NCI-H187 (cell line): ENCODE measurements at regions not wholly inside any gene's neighbourhood (a gene's known extent, or its start where the extent isn't known, plus 50 kb on each side); places are given as distances from the start of the nearest gene placed in this dataset.
A peak's percentile ranks its signal among the peaks of the same experiment; 100 is the strongest.
"Not testable (repeated sequence)": the region's sequence is repeated elsewhere in the genome, so short reads cannot be mapped to it uniquely, and the experiment has no call there.

Experiments used
- DNase-seq, 2 experiments: peaks; one replicate each; lab custom pipeline; 2025; lab: John Stamatoyannopoulos, UW

GRCh38 chr3:96324087-96324486, 490.3 kb upstream of the EPHA6 start:
- DNase-seq, result no peak

- DNase-seq, result no peak
Observed at GRCh38 chr3:96330795-96331194, 483.6 kb upstream of the EPHA6 start.

GRCh38 chr3:96331341-96331740, 483.1 kb upstream of the EPHA6 start:
- no peak for DNase-seq

- no peak for DNase-seq
Observed at GRCh38 chr3:96334779-96335178, 479.6 kb upstream of the EPHA6 start.

- DNase-seq, result no peak
Observed at GRCh38 chr3:96347289-96347688, 467.1 kb upstream of the EPHA6 start.

- not testable (repeated sequence) for DNase-seq
Observed at GRCh38 chr3:96351598-96351997, 462.8 kb upstream of the EPHA6 start.

GRCh38 chr3:96354106-96354505, 460.3 kb upstream of the EPHA6 start:
- no peak for DNase-seq

- DNase-seq, result no peak
Observed at GRCh38 chr3:96354742-96355141, 459.7 kb upstream of the EPHA6 start.

- no peak for DNase-seq
Observed at GRCh38 chr3:96361241-96361640, 453.2 kb upstream of the EPHA6 start.

- no peak for DNase-seq
Observed at GRCh38 chr3:96370637-96371036, 443.8 kb upstream of the EPHA6 start.

GRCh38 chr3:96410006-96410730, 404.2 kb upstream of the EPHA6 start:
- no peak for DNase-seq

GRCh38 chr3:96416549-96417255, 397.7 kb upstream of the EPHA6 start:
- DNase-seq, result no peak

GRCh38 chr3:96428097-96428496, 386.3 kb upstream of the EPHA6 start:
- DNase-seq, result no peak

- DNase-seq, result no peak
Observed at GRCh38 chr3:96430079-96430478, 384.3 kb upstream of the EPHA6 start.

GRCh38 chr3:96434651-96435050, 379.7 kb upstream of the EPHA6 start:
- no peak for DNase-seq

- no peak for DNase-seq
Observed at GRCh38 chr3:96449346-96449745, 365.0 kb upstream of the EPHA6 start.

GRCh38 chr3:96449803-96450202, 364.6 kb upstream of the EPHA6 start:
- peak; percentile 64 for DNase-seq

GRCh38 chr3:96450699-96451098, 363.7 kb upstream of the EPHA6 start:
- DNase-seq, result no peak

GRCh38 chr3:96465521-96465920, 348.9 kb upstream of the EPHA6 start:
- no peak for DNase-seq

GRCh38 chr3:96466441-96466840, 348.0 kb upstream of the EPHA6 start:
- no peak for DNase-seq

- DNase-seq, result no peak
Observed at GRCh38 chr3:96467639-96468038, 346.8 kb upstream of the EPHA6 start.

- no peak for DNase-seq
Observed at GRCh38 chr3:96478496-96478895, 335.9 kb upstream of the EPHA6 start.

GRCh38 chr3:96480881-96481280, 333.5 kb upstream of the EPHA6 start:
- no peak for DNase-seq

GRCh38 chr3:96483191-96483590, 331.2 kb upstream of the EPHA6 start:
- DNase-seq, result not testable (repeated sequence)
